ENCODE measurements at regions not wholly inside any gene's neighbourhood (a gene's known extent, or its start where the extent isn't known, plus 50 kb on each side); places are given as distances from the start of the nearest gene placed in this dataset.

GRCh38 chr17:77530591-77530990 is 389.8 kb downstream of the SEC14L1 start:
- no peak for TF ChIP-seq CTCF (conservative IDR thresholded peaks at IDR 0.05)
- no peak for TF ChIP-seq EZH2 (IDR thresholded peaks at IDR 0.05; ENCODE audit: low read depth)
